ENCODE measurements at regions not wholly inside any gene's neighbourhood (a gene's known extent, or its start where the extent isn't known, plus 50 kb on each side); places are given as distances from the start of the nearest gene placed in this dataset.

DNA sequence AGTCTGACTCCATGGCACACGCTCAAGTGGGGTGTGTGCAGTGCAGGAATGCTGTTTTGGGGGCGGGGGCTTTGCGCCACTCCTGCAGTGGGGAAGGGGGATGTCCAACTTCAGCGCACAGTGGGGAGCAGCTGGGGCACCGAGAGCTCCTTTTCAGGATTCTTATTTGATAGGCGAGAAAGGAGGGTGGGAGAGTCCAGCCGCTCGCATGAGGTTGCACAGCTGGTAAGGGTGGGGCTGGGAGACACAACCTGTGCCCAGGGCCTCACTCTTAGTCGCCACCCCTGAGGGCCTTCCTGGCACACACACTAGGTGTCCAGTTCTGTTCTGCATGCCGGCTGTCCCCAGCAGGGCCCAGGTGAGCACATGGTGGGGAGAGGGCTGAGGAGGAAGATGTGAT, 190.8 kb downstream of the UQCRFS1 start:
- TF ChIP-seq, protein P1, sequence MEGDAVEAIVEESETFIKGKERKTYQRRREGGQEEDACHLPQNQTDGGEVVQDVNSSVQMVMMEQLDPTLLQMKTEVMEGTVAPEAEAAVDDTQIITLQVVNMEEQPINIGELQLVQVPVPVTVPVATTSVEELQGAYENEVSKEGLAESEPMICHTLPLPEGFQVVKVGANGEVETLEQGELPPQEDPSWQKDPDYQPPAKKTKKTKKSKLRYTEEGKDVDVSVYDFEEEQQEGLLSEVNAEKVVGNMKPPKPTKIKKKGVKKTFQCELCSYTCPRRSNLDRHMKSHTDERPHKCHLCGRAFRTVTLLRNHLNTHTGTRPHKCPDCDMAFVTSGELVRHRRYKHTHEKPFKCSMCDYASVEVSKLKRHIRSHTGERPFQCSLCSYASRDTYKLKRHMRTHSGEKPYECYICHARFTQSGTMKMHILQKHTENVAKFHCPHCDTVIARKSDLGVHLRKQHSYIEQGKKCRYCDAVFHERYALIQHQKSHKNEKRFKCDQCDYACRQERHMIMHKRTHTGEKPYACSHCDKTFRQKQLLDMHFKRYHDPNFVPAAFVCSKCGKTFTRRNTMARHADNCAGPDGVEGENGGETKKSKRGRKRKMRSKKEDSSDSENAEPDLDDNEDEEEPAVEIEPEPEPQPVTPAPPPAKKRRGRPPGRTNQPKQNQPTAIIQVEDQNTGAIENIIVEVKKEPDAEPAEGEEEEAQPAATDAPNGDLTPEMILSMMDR (IDR thresholded peaks at IDR 0.05) = no peak
- TF ChIP-seq POLR2A (IDR thresholded peaks at IDR 0.05) = no peak
- no peak for TF ChIP-seq POLR2AphosphoS5 (IDR thresholded peaks at IDR 0.05)
